ENCODE measurements at regions not wholly inside any gene's neighbourhood (a gene's known extent, or its start where the extent isn't known, plus 50 kb on each side); places are given as distances from the start of the nearest gene placed in this dataset.

- in situ Hi-C loops (cut with HindIII; ENCODE audit: extremely low pct_ligation_motif_present, low pct_unique_long_range_greater_than_20kb) (no loop called here), intact Hi-C loops (cut with micrococcal nuclease; ENCODE audit: unreplicated experiment) (no loop called here)
- H3K27me3 ChIP-seq (ENCODE audit: control insufficient read depth in 1 of 2, insufficient read depth in 2 of 2, low read length in 2 of 2), result 0 out of 5 replicates have a peak, but pooled peaks cover 0 to 3% of the 10 kb centered on the region in 2 experiments
- ATAC-seq, result no peak
- H3K4me1 ChIP-seq (ENCODE audit: insufficient read depth, low read length), result 0 out of 2 replicates have a peak, but pooled peaks cover 9% of the 10 kb centered on the region
- no peaks in the 10 kb centered on the region for H3K9me3 ChIP-seq (ENCODE audit: low read length)
- no peaks in the 10 kb centered on the region for H3K79me2 ChIP-seq (ENCODE audit: insufficient read depth, low read length)
- no peak for TF ChIP-seq SMC3 (IDR thresholded peaks at IDR 0.05; ENCODE audit: low read length)
- no peak for TF ChIP-seq MYNN (CRISPR knock-in tag; IDR thresholded peaks at IDR 0.05; ENCODE audit: low read depth)
- TF ChIP-seq ZNF724P (CRISPR knock-in tag; IDR thresholded peaks at IDR 0.05; ENCODE audit: borderline replicate concordance), result no peak
- TF ChIP-seq ZGPAT (CRISPR knock-in tag; IDR thresholded peaks at IDR 0.05), result no peak
- no peak for TF ChIP-seq SUZ12 (IDR thresholded peaks at IDR 0.05; ENCODE audit: low read depth, low read length)
- TF ChIP-seq DZIP1 (CRISPR knock-in tag; IDR thresholded peaks at IDR 0.05), result no peak
- TF ChIP-seq RXRA (CRISPR knock-in tag; IDR thresholded peaks at IDR 0.05), result no peak
- TF ChIP-seq CSRNP2 (CRISPR knock-in tag; conservative IDR thresholded peaks at IDR 0.05; ENCODE audit: low read depth), result no peak
- no peak for TF ChIP-seq HDAC2 (CRISPR knock-in tag; IDR thresholded peaks at IDR 0.05)
- no peak for TF ChIP-seq ZNF33B (CRISPR knock-in tag; IDR thresholded peaks at IDR 0.05)
- no peak for TF ChIP-seq REXO4 (CRISPR knock-in tag; IDR thresholded peaks at IDR 0.05; ENCODE audit: borderline replicate concordance)
- no peak for TF ChIP-seq KDM5A (IDR thresholded peaks at IDR 0.05; ENCODE audit: borderline replicate concordance, low read length)
- no peak for FAIRE-seq
- DNase-seq (ENCODE audit: low spot score), result no peak
- H4K20me1 ChIP-seq (ENCODE audit: insufficient read depth, low read length), result no peaks in the 10 kb centered on the region
- CTCF ChIA-PET (ENCODE audit: low intra/inter-chr PET ratio, low total read pairs), result no interaction called here
- no TSS peak for BruUV-seq (replicated peaks)
- no peak overlapping the region for H3K4me3 ChIP-seq (replicated peaks in 1 of 3; ENCODE audit: insufficient read depth in 1 of 3, low read depth in 2 of 3, low read length in 3 of 3)
- WGBS (ENCODE audit: low lambda C conversion rate), result 62% methylated on average over 3 of the region's 3 CpGs
- H3K4me2 ChIP-seq (ENCODE audit: low read depth, low read length), result no peak overlapping the region
- no peaks in the 10 kb centered on the region for H3K36me3 ChIP-seq (replicated peaks in 1 of 2; ENCODE audit: control insufficient read depth in 1 of 2, insufficient read depth in 2 of 2, low read length in 2 of 2)
- no peak overlapping the region for H3K27ac ChIP-seq (ENCODE audit: extremely low read length, insufficient read depth, low read length)
- H2AFZ ChIP-seq (ENCODE audit: low read length), result no peak overlapping the region
- POLR2A ChIA-PET, result no interaction called here
- H3K9ac ChIP-seq (ENCODE audit: insufficient read depth, low read depth, low read length), result no peak overlapping the region
Observed at GRCh38 chr6:14744212-14744556, 501.7 kb upstream of the JARID2 start.

Data from HepG2 (cell line).